Kidney (tissue), 13 donors: ENCODE measurements at regions not wholly inside any gene's neighbourhood (a gene's known extent, or its start where the extent isn't known, plus 50 kb on each side); places are given as distances from the start of the nearest gene placed in this dataset.

Source experiments
- DNase-seq, 5 donors: peaks; one replicate each; pipeline ENCODE4 v3.0.0-alpha.2; 2013 to 2020
- FAIRE-seq: peaks from 2 replicates; lab custom pipeline; 2012; peaks lifted over from hg19 to GRCh38; lab: Jason Lieb, UNC
- H3K27ac ChIP-seq, 2 donors: one replicate each; pipeline ENCODE4 v1.7.0; 2013; ENCODE audit warnings: low read depth in 2 of 2, low read length in 2 of 2, inconsistent platforms in 1 of 2
- H3K27me3 ChIP-seq: one replicate; pipeline ENCODE4 v1.7.1; 2013; ENCODE audit warnings: low read length, inconsistent platforms; ENCODE audit not compliant: control insufficient read depth, insufficient read depth
- H3K36me3 ChIP-seq, 3 donors: one replicate each; pipeline versions ENCODE4 v1.7.0 to v1.7.1; 2013; ENCODE audit warnings: low read length in 3 of 3, control low read depth in 1 of 3, inconsistent platforms in 1 of 3; ENCODE audit not compliant: insufficient read depth in 3 of 3, control insufficient read depth in 2 of 3
- H3K4me1 ChIP-seq, 3 donors: one replicate each; pipeline versions ENCODE4 v1.7.0 to v1.7.1; 2013; ENCODE audit warnings: low read length in 3 of 3, inconsistent platforms in 1 of 3, low read depth in 1 of 3; ENCODE audit not compliant: control insufficient read depth in 2 of 3, insufficient read depth in 2 of 3
- H3K4me3 ChIP-seq, 3 donors: one replicate each; pipeline versions ENCODE4 v1.7.0 to v1.8.1; 2013; ENCODE audit warnings: low read length in 3 of 3, control low read depth in 1 of 3, inconsistent platforms in 1 of 3
- H3K9ac ChIP-seq, 3 donors: one replicate each; pipeline versions ENCODE4 v1.7.0 to v1.7.1; 2013; ENCODE audit warnings: low read length in 3 of 3, control low read depth in 1 of 3, inconsistent platforms in 1 of 3
- H3K9me3 ChIP-seq, 3 donors: one replicate each; pipeline versions ENCODE4 v1.7.0 to v1.7.1; 2013; ENCODE audit warnings: low read length in 3 of 3, control low read depth in 1 of 3, inconsistent platforms in 1 of 3; ENCODE audit not compliant: control insufficient read depth in 2 of 3, insufficient read depth in 1 of 3
- intact Hi-C: fragments of 100-400 bp; cut with DNase I; formaldehyde crosslinking; loops from one replicate; pipeline ENCODE4 v1.11.1; 2022
- TF ChIP-seq, protein P1 (sequence below): IDR thresholded peaks from 3 replicates; pipeline ENCODE4 v1.5.1; 2012; ENCODE audit warnings: mild to moderate bottlenecking, moderate library complexity, borderline replicate concordance; ENCODE audit not compliant: insufficient read depth; ENCODE audit errors: extremely low read depth
- donor health status: control.
- donor health status: control.
- donor health status: control.
- donor health status: control.
- donor health status: control.
- donor health status: DM: yes; HTN: yes; CAD: no.
- donor health status: Normal renal cell carcinoma (clear cell type).

- H3K36me3 ChIP-seq: no peaks in the 10 kb centered on the region
- H3K27ac ChIP-seq: no peak overlapping the region
- no peaks in the 10 kb centered on the region for H3K9me3 ChIP-seq
- no peaks in the 10 kb centered on the region for H3K4me1 ChIP-seq
- TF ChIP-seq, protein P1, sequence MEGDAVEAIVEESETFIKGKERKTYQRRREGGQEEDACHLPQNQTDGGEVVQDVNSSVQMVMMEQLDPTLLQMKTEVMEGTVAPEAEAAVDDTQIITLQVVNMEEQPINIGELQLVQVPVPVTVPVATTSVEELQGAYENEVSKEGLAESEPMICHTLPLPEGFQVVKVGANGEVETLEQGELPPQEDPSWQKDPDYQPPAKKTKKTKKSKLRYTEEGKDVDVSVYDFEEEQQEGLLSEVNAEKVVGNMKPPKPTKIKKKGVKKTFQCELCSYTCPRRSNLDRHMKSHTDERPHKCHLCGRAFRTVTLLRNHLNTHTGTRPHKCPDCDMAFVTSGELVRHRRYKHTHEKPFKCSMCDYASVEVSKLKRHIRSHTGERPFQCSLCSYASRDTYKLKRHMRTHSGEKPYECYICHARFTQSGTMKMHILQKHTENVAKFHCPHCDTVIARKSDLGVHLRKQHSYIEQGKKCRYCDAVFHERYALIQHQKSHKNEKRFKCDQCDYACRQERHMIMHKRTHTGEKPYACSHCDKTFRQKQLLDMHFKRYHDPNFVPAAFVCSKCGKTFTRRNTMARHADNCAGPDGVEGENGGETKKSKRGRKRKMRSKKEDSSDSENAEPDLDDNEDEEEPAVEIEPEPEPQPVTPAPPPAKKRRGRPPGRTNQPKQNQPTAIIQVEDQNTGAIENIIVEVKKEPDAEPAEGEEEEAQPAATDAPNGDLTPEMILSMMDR: no peak
- no peak for FAIRE-seq
- no peaks in the 10 kb centered on the region for H3K27me3 ChIP-seq
- intact Hi-C loops: no loop called here
- no peak for DNase-seq
- H3K9ac ChIP-seq: no peak overlapping the region
- no peak overlapping the region for H3K4me3 ChIP-seq
These were observed 545.0 kb downstream of the GABRG1 start for GRCh38 chr4:45578874-45579273.

- Histone ChIP-seq H3K27me3 (no peaks in the 10 kb centered on the region), H3K4me1 (no peaks in the 10 kb centered on the region), H3K36me3 (no peaks in the 10 kb centered on the region), H3K9ac (no peak overlapping the region), H3K9me3 (no peaks in the 10 kb centered on the region), H3K27ac (no peak overlapping the region), H3K4me3 (no peak overlapping the region)
- intact Hi-C loops: no loop called here
- no peak for FAIRE-seq
- TF ChIP-seq, protein P1: no peak
- no peak for DNase-seq
These were observed 547.6 kb downstream of the GABRG1 start for GRCh38 chr4:45576275-45576674.

GRCh38 chr4:45569619-45570018 is 554.2 kb downstream of the GABRG1 start:
- intact Hi-C loops: no loop called here
- TF ChIP-seq, protein P1: no peak
- no peak overlapping the region for H3K9ac ChIP-seq
- no peaks in the 10 kb centered on the region for H3K4me1 ChIP-seq
- DNase-seq (no peak), FAIRE-seq (peak; percentile 19)
- no peak overlapping the region for H3K27ac ChIP-seq
- H3K9me3 ChIP-seq: no peaks in the 10 kb centered on the region
- H3K36me3 ChIP-seq: no peaks in the 10 kb centered on the region
- no peaks in the 10 kb centered on the region for H3K27me3 ChIP-seq
- no peak overlapping the region for H3K4me3 ChIP-seq

GRCh38 chr4:45568694-45569093 is 555.2 kb downstream of the GABRG1 start:
- Histone ChIP-seq H3K36me3 (no peaks in the 10 kb centered on the region), H3K27me3 (no peaks in the 10 kb centered on the region), H3K4me3 (no peak overlapping the region), H3K9me3 (no peaks in the 10 kb centered on the region), H3K4me1 (no peaks in the 10 kb centered on the region), H3K27ac (no peak overlapping the region), H3K9ac (no peak overlapping the region)
- FAIRE-seq: no peak
- TF ChIP-seq, protein P1: no peak
- intact Hi-C loops: no loop called here
- no peak for DNase-seq
